GM21717 (cell line): ENCODE measurements at regions not wholly inside any gene's neighbourhood (a gene's known extent, or its start where the extent isn't known, plus 50 kb on each side); places are given as distances from the start of the nearest gene placed in this dataset.
"Not testable (repeated sequence)": the region's sequence is repeated elsewhere in the genome, so short reads cannot be mapped to it uniquely, and the experiment has no call there.

Experiments used
- ATAC-seq: cut with Tn5 transposase; IDR thresholded peaks from one replicate; pipeline ENCODE4 v1.9.1; 2021; ENCODE audit warnings: mild to moderate bottlenecking, moderate library complexity; ENCODE audit not compliant: unreplicated experiment

DNA sequence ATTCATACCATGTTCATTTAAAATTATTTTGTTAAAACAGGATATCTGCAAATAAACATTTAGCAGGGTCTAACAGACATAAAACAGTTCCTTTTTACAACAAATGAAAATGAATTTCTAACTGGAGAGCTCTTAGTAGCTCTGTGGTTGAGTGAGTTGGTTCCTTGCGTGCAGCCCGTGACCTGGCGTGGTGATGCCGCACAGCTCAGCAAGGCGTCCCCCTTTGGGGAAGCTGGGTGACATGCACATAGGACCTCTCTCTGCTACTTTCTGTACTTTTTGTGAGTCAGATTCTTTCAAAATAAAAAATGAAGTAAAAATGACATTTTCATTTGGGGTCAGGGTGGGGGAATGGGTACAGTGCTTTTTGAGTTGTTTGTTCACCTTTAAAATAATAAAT, 75.9 kb downstream of the NPIPB11 start:
- not testable (repeated sequence) for ATAC-seq

DNA sequence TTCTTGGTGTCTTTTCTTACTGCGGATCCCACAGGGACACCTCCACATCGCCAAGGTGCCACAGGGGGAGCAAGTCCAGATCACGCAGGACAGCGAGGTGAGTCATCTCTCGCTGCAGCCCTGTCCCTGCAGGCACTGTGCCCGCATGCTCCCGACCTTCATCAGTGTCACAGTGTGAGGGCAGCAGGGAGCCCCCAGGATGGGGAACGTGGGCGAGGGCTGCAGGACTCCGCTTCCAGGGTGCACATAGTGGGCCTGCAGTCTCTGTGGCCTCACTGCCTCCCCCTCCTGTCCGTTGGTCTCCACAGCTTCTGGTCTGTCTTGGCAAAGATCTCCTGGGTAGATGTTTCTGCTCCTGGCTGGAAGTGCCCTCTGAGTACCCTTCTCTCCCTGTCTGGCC, 78.0 kb downstream of the NPIPB11 start:
- ATAC-seq, result not testable (repeated sequence)

DNA sequence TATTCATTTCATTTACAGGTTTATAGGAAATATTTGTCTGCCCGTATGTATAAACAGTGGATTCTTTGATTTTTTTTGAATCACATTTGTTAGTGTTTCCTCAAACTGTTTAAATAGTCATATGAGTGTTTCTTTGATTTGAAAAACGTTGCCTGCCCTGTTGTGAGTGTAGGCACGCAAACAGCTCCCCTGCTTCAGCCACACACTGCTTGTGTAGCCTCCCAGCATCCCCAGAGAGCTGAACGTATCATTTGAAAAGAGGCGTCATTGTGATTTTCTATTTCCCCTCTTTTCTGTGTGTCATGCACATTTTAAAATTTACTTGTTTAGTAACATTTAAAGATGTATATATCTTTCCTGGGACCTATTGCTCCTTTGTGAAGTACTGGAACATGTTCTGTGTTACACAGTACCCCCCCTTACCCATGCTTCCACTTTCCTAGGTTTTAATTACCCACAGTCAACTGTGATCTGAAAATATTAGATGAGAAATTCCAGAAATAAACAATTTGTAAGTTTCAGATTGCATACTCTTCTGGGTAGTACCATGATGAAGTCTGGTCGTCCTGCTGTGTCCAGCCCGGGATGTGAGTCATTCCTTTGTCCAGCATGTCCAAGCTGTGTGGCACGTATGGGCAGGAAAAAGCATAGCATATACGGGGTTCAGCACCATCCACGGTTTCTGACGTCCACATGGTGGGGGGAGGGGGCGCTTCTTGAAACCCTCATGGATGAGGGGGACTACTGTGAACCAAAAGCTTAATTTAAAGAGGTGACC, 78.7 kb downstream of the NPIPB11 start:
- ATAC-seq, result not testable (repeated sequence)

DNA sequence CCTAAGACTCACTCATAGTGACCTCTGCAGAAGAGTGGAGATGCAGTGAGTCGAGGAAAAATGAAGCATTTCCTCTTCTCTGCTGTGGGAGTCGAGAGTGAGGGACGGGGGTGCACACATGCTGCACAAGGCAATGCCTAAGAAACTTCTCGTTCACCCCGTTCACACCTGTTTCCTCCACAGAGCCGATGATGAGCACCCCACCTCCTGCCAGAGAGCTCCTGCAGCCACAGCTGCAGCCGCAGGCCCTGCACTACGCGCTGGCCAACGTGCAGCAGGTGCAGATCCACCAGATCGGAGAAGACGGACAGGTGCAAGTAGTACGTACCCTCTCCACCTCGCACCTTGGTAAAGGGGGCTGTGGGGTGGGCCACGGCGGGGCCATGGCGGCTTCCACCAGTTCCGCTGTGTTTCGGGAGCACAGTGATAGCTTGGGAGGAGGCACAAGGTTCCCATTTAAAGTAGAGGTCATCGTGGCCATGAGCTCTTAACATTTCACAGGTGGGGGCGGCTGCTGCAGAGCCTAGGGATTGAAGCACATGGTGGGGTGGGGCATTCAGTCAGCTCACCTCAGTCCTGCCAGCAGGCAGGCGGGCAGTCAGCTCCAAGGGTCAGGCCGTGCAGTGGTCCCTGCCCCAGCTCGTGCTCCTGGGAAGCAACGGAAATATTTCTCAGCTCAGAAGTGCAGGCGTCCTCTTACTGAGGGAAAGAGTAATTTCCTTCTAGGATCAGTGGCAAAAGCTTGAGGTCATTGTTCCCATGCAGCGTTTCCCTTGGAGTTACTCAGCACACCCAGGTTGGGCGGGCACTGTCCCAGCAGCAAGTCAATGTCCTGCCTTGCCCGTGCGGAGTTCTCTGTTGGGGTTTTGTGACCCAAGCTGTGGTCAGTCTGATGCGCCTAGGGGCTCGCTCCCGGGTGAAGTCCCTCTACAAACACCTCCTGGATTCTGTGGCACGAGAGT, 80.1 kb downstream of the NPIPB11 start:
- not testable (repeated sequence) for ATAC-seq

DNA sequence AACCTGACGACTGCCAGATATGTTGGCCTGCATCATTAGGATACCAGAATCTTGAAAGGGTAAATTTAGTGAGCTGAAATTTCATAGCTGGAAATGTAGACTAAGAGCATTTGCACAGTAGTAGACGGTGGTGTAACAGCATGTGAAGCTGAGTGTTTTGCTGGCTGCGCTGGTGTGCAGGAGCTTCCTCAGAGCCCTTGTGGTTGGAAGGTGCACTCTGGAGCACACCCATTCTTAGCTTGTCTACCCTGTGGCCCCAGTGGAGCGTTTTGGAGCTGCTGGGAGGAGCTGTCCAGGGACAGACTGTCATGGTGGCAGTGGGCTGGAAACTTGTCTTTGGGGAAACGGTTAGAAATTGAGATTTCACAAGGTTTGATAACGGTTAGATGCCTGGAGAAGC, 82.8 kb downstream of the NPIPB11 start:
- ATAC-seq, result not testable (repeated sequence)

DNA sequence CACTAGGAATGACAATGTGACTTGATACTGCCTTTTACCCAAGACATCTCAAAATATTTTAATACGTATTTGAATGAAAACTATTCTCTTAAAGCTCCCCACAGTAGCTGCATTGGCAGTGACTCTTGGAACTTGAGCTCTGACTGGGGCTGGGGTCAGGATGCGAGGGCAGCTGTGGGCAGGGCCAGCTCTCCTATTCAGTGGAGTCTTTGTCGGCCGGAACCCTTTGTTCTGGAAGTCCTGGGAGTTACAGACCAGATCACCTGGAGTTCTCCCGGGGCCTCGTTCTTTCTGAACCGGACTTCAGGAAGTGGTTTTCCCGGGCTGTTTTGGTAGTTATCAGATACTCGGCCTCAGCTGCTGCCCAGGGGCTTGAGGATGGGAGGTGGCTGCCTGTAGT, 84.9 kb downstream of the NPIPB11 start:
- ATAC-seq, result no peak

DNA sequence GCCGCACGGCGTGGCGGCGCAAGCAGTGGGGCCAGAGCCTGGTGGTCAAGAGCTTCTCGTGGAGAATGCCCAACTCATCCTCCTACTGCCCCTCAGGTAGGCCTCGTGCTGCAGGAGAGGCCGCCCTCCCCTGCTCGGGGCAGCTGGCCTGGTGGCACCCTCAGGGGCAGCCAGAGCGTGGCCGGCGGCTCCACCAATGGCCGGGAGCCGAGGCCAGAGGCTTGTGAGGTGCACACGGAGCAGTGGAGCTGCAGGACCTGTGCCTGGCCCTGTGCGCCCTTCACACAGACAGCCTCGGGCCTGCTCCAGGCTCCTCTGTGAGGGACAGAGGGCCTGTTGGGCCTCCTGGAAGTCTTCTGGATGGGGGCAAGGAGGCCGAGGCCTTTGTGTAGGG, 85.5 kb downstream of the NPIPB11 start:
- ATAC-seq, result no peak

DNA sequence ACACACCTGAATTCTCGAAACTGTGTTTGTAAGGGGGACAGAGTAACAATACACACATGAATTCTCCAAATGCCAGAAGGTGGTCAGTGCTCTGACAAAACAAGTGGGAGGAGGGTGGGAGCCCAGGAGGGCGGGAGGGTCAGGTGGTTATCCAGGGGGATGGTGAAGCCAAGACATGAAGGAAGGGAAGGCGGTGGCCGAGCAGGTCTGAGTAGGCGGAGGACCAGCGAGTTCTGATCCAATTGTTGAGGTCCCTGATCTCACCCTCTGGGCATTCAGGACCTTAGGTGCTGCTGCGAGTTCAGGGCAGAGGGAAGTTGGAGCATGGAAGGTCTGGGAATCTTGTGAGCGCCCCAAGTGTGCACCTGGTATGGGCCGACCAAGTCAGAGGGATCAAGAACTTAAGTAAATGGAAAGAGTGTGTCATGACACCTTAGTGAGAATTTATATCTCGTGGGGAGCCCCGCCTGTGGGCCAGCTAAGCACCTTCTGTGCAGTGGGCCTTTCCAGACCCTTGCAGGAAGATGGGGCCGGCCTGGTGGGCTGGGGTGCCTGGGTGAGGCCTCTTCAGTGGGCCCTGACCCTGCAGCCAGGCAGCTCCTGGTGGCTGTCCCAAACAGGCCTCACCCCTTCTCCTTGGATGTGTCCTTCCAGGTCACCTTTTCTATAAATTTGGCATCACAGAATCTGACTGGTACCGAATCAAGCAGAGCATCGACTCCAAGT, 86.1 kb downstream of the NPIPB11 start:
- ATAC-seq, result no peak

DNA sequence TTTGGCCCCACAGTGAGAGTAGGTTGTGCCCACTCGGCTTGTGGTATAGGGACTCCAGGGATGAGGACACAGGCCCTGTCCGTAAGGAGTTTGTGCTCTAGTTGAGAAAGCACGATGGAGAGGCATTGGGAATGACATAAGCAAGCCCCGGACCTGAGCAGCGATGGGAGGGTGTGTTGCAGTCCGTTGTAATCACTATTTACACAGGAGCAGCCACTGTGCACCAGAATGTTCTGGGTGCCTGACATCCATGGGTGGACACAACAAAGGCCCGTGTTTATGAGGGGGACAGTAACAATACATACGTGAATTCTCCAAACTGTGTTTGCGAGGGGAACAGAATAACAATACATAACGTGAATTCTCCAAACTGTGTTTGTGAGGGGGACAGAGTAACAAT, 86.8 kb downstream of the NPIPB11 start:
- ATAC-seq, result no peak

DNA sequence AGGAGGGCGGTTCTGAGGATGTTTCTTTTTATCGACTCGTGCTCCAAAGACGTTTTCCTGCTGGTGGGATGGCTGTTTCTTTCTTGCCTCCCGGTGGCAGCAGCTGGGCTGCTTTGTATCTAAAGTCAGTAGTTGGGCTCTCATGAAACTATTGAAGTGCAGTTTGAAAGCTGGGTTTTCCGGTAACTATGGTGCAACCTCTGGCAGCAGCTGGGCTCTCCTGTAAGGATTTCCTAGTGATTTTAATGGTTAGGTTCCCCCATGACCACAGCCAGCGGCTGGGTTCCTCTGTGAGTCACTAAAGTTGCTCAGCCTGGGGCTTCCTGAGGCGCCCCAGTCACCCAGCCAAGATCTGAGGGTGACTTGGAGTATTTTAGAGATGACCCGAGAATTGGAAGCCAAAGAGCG, 87.9 kb downstream of the NPIPB11 start:
- ATAC-seq, result not testable (repeated sequence)

DNA sequence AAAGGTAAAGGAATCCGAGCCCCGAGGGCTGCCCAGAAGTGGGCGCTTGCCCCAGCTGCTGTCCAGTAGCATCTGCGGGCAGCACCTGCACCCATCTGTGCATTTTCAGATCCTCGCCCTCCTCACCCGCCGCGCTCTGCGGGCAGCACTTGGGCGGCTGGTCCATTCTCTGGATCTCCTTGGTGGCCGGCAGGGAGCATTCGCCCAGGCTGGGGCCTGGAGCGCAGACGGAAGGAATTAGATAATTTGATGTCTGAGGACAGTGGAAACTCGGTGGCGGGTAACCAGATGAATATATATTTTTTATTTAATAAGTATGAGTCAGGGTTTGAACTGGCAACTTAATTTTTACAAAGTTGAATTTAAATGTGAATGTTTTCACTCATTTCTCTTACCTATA, 88.5 kb downstream of the NPIPB11 start:
- no peak for ATAC-seq

DNA sequence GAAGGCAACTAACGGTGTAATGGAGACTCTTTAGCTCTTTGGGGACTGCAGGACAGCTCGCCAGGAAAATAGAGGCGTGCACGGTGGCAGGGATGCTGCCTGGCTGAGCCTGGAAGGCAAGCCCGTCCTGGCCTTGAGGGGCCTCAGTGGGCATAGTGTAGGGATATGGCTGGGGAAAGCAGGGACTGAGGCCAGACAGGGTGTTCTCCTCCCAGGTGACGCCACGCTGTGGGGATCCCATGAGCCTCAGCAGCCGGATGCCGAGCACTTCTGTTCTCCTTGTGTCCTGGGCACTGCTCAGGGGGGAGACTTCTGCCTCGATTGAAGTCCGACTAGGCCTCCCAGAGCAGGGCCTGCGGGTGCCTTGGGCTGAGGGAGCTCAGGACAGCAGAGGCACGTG, 89.2 kb downstream of the NPIPB11 start:
- no peak for ATAC-seq

DNA sequence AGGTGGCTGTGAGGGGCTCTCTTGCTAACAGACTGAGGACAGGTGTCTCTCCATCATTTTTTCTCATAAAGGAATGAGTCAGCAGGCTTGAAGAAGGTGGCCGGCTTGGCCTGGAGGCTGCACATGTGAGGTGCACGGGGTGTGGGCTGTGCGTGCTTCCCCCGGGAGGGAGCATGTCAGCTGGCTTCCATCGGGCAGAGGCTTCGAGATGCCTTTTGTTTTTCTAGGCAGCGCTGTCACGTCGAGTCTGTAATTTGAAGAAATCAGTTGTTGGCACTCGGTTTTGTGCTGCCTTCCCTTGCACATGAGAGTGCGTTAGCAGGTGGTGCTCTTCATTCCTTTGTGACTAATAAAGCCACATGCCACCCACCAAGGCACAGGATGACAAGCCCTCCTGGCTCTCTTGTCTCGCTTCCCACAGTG, 89.7 kb downstream of the NPIPB11 start:
- ATAC-seq, result no peak

DNA sequence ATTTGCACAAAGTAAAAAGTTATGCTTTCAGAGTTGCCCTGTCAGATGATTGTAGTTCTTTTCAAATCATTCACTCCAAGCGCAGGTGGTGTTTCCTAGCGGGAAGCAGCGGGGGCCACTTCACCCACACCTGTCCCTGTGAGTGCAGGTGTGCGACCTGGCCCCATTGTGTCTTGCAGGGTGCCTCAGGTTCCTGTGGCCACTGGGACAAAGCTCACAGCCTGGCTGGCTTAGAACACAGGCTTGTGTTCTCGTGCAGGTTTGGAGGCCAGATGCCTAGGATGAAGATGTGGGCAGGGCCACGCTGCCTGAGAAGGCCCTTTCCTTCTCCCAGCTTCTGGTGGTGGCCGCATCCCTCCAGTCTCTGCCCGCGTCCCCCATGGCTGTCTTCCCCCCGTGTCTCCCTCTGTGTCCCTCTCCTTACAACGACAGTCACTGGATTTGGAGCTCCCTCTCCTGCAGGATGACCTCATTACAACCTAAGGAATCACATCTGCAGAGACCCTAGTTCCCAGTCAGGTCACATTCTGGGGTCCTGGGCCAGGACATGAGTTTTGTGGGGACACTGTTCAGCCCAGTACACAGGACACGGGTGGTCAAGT, 90.5 kb downstream of the NPIPB11 start:
- no peak for ATAC-seq

DNA sequence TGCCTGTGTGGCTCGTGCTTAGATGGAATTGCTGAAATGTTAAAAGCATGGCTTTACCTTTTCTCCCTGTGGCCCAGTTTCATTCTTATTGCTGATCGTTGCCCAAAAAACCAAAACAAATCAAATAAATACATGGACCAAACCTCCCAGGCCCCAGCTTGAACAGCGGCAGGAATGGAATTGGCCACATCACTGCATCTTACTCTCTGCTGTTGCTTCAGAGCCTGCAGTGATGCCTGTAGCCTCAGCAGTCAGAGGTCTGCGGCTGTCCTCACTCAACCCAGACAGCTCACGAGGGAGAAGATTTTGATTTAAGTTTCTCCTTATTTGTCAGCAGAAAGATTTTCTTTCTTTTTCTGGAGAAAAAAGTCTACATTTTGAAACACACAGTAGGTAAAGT, 91.5 kb downstream of the NPIPB11 start:
- no peak for ATAC-seq

DNA sequence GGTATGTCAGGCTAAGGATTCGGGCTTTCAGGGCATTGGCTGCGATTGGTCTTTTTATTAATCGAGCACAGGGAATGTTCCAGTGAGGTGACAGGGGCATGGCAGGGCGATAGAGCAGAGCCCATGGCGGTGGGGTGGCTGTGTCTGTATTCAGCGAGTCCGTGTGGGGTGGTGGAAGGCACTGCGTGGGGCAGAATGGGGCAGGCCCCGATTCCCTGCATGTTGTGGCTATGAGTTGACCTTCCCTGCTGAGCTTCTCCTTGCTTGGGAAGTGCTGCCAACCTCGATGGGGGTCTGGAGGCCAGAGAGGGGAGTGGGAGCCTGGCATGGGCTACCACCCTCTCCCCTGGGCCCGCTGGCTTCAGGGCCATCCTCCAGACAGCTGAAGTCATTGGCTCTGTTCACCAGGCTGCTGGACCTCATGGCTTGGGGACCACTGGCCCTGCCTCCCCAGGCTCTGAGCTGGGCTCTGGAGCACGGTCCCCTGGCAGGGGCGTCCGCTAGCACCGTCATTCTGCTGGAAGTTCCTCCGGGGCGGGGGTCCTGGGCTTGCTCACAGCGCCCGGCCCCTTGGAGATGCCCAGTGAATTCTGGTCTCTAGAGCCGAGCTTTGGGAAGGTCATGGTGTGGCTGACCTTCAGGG, 92.1 kb downstream of the NPIPB11 start:
- no peak for ATAC-seq

DNA sequence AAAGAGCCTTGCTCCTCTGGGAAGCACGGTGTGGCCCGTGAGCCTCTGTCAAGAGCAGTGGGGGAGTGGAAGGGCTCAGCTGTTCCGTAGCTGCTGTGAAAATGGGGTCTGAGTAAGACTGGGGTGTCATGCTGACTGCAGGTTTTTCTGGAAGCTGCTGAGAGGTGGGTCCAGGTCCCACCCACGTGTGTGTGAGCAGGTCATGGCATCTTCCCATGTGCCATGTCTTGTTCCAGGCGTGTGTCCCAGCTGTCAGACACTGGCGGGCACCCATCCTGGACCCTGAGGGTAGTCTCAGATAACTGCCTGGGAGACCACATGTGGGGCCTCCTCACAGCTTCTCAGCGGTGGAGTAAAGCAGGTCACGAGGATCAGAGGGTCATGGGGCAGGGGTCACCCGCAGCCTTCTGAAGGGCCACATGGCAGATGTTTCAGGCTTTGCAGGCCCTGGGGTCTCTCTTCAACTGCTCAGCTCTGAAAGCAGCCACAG, 92.9 kb downstream of the NPIPB11 start:
- ATAC-seq, result no peak

DNA sequence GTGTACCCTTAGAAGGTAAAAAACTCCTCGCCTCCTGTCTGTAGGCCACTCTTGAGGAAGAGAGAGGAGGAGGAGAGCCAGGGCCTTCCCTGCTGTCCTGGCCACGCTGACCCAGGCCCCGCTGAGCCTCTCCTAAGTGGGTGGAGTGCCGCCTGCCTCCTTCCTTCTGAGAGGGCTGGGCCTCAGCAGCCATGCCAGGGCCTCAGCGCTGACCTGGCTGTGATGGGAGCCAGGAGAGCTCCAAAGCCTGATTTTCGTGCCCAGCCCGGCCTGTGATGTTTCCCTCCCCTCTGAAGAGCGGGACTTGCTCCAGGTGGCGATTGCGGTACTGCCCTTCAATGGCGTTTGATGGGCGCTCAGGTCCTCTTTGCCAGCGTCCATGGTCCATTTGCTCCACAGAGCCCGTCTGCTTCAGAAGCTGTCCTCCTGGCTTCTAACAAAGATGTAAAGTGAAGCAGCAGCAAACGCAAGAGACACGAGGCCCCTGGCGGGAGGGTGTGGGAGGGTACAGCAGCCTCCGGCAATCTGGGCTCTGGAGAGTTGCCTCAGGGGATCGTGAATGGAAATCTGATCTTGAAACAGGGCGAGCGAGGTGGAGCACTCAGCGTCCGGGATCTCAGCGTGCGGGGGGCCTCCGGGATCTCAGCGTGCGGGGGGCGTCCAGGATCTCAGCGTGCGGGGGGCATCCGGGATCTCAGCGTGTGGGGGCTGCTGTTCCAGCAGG, 93.5 kb downstream of the NPIPB11 start:
- ATAC-seq, result no peak

DNA sequence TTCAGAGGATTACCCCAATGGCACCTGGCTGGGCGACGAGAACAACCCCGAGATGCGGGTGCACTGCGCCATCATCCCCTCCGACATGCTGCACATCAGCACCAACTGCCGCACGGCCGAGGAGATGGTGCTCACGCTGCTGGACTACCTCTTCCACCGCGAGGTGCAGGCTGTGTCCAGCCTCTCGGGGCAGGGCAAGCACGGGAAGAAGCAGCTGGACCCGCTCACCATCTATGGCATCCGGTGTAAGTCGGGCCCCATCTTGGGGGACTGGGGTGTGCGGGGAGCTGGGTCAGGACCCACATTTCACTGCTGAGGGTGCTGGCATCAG, 94.2 kb downstream of the NPIPB11 start:
- ATAC-seq, result not testable (repeated sequence)
